ENCODE measurements at regions not wholly inside any gene's neighbourhood (a gene's known extent, or its start where the extent isn't known, plus 50 kb on each side); places are given as distances from the start of the nearest gene placed in this dataset.

DNA sequence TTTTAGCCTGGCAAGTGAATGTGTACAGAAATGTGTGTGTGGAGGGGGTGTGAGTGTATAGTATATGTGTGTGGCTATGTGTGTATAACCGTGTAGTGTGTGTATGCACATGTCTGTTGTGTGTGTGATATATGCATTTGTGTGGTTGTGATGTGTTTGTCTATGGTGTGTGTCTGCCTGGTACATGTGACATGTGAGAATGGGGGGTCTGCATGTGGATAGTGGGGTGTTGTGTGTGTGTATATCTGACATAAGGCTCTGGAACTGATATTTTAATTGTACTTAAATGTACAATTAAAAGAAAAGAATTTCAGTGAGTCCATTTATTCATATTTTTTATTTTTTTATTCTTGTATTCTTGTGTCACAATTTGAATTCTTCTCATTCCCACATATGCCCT is 57.2 kb upstream of the CNR1 start:
- TF ChIP-seq SUZ12 (IDR thresholded peaks at IDR 0.05; ENCODE audit: extremely low read depth, insufficient read depth, insufficient read length) (no peak), ZNF274 (IDR thresholded peaks at IDR 0.05; ENCODE audit: low read depth, low read length) (no peak)

Measured in NT2/D1 (cell line).